C4-2B (cell line): ENCODE measurements at regions not wholly inside any gene's neighbourhood (a gene's known extent, or its start where the extent isn't known, plus 50 kb on each side); places are given as distances from the start of the nearest gene placed in this dataset.

Experiments
- H3K27ac ChIP-seq: fragments of 450-650 bp; 2 replicates; pipeline ENCODE4 v1.5.1; 2017
- ZFX ChIP-seq: fragments of 450-650 bp; IDR thresholded peaks from 2 replicates; pipeline ENCODE4 v1.6.1; 2017
- TF ChIP-seq, protein P1 (sequence below): fragments of 450-650 bp; conservative IDR thresholded peaks from 2 replicates; pipeline ENCODE4 v1.5.1; 2017; ENCODE audit warnings: mild to moderate bottlenecking

- TF ChIP-seq ZFX = no peak
- TF ChIP-seq, protein P1, sequence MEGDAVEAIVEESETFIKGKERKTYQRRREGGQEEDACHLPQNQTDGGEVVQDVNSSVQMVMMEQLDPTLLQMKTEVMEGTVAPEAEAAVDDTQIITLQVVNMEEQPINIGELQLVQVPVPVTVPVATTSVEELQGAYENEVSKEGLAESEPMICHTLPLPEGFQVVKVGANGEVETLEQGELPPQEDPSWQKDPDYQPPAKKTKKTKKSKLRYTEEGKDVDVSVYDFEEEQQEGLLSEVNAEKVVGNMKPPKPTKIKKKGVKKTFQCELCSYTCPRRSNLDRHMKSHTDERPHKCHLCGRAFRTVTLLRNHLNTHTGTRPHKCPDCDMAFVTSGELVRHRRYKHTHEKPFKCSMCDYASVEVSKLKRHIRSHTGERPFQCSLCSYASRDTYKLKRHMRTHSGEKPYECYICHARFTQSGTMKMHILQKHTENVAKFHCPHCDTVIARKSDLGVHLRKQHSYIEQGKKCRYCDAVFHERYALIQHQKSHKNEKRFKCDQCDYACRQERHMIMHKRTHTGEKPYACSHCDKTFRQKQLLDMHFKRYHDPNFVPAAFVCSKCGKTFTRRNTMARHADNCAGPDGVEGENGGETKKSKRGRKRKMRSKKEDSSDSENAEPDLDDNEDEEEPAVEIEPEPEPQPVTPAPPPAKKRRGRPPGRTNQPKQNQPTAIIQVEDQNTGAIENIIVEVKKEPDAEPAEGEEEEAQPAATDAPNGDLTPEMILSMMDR = no peak
- H3K27ac ChIP-seq = no peak overlapping the region
Observed at GRCh38 chr4:163610648-163611047, 116.2 kb downstream of the TMA16 start.

DNA sequence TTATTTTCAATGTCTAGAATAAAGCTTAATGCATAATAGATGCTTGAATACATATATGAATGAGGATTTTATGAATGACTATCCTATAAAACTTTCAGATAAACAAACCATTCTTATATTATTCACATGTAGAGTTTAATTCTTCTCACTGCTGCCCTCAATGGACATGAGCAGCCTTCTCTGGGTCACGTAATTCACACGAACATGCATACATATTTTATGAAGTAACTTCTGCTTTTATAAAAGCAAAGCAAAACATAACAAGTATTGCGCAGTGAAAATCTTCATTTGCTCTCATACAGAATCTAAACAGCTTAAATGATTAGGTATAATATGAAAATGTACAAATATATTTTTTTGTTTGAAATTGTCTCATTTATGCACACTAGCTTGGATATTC lies 116.7 kb downstream of the TMA16 start:
- no peak for TF ChIP-seq ZFX
- TF ChIP-seq, protein P1 = no peak
- H3K27ac ChIP-seq = no peak overlapping the region

DNA sequence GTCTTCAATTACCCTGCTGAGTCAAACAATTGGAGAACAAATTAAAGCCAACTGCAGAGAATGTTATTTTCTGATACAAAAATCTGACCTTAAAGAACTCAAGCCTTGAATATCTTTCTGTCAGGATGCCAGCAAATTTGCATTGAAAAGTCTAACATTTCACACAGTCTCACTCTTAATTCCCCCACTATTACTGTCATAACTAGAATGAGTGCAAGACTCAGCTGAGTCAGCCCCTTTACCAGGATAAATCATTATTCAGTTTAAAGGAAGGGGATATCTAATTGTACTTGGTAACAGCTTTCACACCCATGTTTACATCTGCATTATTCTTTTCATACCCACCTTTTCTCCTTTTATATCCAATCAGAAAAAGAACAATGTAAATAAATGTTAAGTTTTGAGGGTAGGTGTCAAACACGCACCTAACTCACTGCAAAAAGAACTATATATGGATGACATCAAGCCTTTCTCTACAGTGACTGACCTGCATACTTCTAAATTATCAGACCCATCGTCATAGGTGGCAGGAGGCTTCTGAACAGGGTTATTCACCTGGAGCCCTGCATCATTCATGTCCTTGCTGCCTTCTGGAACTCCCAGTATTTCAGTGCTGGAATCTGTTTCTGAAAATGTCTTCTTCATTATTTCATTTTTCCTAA lies 117.4 kb downstream of the TMA16 start:
- TF ChIP-seq, protein P1 = no peak
- TF ChIP-seq ZFX = no peak
- H3K27ac ChIP-seq = no peak overlapping the region

GRCh38 chr4:163612762-163613161 lies 118.3 kb downstream of the TMA16 start:
- H3K27ac ChIP-seq = no peak overlapping the region
- TF ChIP-seq ZFX = no peak
- TF ChIP-seq, protein P1 = no peak

DNA sequence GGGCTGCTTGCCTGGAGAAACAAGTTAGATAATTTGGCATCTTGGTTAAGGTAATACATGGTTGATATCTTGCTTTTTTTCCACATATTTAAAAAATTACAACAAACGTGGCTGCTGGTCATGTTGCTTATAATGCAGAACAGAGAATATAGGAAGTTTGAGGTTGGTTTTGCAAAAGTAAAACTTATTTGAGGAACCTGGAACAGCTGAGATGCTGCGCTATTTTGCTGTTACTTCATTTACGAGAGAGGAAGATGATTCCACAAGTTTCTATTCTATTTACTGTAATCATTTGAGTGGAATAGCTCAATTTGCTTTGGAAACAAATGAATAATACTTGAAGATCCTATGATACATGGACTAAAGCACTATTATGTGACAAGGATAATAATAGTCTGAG lies 118.9 kb downstream of the TMA16 start:
- no peak overlapping the region for H3K27ac ChIP-seq
- TF ChIP-seq ZFX = no peak
- TF ChIP-seq, protein P1 = no peak

- TF ChIP-seq, protein P1 = no peak
- TF ChIP-seq ZFX = no peak
Observed at GRCh38 chr4:163614866-163615265, 120.4 kb downstream of the TMA16 start.

DNA sequence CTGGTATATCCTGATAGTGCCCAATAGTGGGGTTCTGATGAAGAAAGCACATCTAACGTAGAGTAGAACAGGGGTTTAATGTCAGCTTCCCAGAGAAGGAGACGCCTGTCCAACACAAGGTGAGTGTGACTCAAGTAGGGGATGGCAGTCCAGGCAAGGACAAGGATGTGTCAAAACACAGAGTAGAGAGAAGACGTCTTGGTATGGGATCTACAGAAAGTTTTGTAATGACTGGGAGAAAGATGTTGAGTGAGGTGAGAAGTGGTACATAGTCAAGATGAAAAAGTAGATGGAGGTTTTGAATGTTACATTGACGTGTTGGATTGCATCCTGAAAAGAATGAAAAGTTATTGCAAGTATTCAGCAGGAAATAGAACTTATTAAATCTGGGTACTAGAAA lies 124.4 kb downstream of the TMA16 start:
- H3K27ac ChIP-seq = no peak overlapping the region
- TF ChIP-seq, protein P1 = no peak
- no peak for TF ChIP-seq ZFX

More at GRCh38 chr4:163614866-163615265, 120.4 kb downstream of the TMA16 start:
- H3K27ac ChIP-seq = no peak overlapping the region
